ENCODE measurements at regions not wholly inside any gene's neighbourhood (a gene's known extent, or its start where the extent isn't known, plus 50 kb on each side); places are given as distances from the start of the nearest gene placed in this dataset.
"Not testable (repeated sequence)": the region's sequence is repeated elsewhere in the genome, so short reads cannot be mapped to it uniquely, and the experiment has no call there.

- DNase-seq, result no peak
Observed at GRCh38 chr3:31053299-31053698, 158.8 kb upstream of the GADL1 start.

GRCh38 chr3:31054032-31054431 is 159.6 kb upstream of the GADL1 start:
- no peak for DNase-seq

- DNase-seq, result no peak
Observed at GRCh38 chr3:31055757-31056156, 161.3 kb upstream of the GADL1 start.

GRCh38 chr3:31057891-31058290 is 163.4 kb upstream of the GADL1 start:
- no peak for DNase-seq

- peak; percentile 13 for DNase-seq
Observed at GRCh38 chr3:31064021-31064420, 169.6 kb upstream of the GADL1 start.

- DNase-seq, result no peak
Observed at GRCh38 chr3:31065765-31066164, 171.3 kb upstream of the GADL1 start.

- peak; percentile 93 for DNase-seq
Observed at GRCh38 chr3:31067004-31067403, 172.5 kb upstream of the GADL1 start.

GRCh38 chr3:31075471-31075870 is 181.0 kb upstream of the GADL1 start:
- no peak for DNase-seq

- no peak for DNase-seq
Observed at GRCh38 chr3:31075876-31076275, 181.4 kb upstream of the GADL1 start.

- peak; percentile 94 for DNase-seq
Observed at GRCh38 chr3:31077021-31077601, 182.7 kb upstream of the GADL1 start.

GRCh38 chr3:31077826-31078225 is 183.4 kb upstream of the GADL1 start:
- DNase-seq, result peak; percentile 61

GRCh38 chr3:31079689-31080088 is 185.2 kb upstream of the GADL1 start:
- peak; percentile 55 for DNase-seq

- DNase-seq, result no peak
Observed at GRCh38 chr3:31081018-31081662, 186.7 kb upstream of the GADL1 start.

- no peak for DNase-seq
Observed at GRCh38 chr3:31086148-31086547, 191.7 kb upstream of the GADL1 start.

GRCh38 chr3:31086698-31087097 is 192.2 kb upstream of the GADL1 start:
- no peak for DNase-seq

- no peak for DNase-seq
Observed at GRCh38 chr3:31091748-31092147, 197.3 kb upstream of the GADL1 start.

- DNase-seq, result peak; percentile 29
Observed at GRCh38 chr3:31092748-31093589, 198.5 kb upstream of the GADL1 start.

GRCh38 chr3:31093606-31094005 is 199.1 kb upstream of the GADL1 start:
- no peak for DNase-seq

- no peak for DNase-seq
Observed at GRCh38 chr3:31094048-31094447, 199.6 kb upstream of the GADL1 start.

GRCh38 chr3:31095255-31095654 is 200.8 kb upstream of the GADL1 start:
- no peak for DNase-seq

GRCh38 chr3:31096661-31097395 is 202.4 kb upstream of the GADL1 start:
- DNase-seq, result peak; percentile 37

- DNase-seq, result no peak
Observed at GRCh38 chr3:31100519-31100918, 206.1 kb upstream of the GADL1 start.

- DNase-seq, result not testable (repeated sequence)
Observed at GRCh38 chr3:31101285-31101684, 206.8 kb upstream of the GADL1 start.

Data from fibroblast of skin of right quadriceps (primary cell).